ENCODE measurements at regions not wholly inside any gene's neighbourhood (a gene's known extent, or its start where the extent isn't known, plus 50 kb on each side); places are given as distances from the start of the nearest gene placed in this dataset.

DNA sequence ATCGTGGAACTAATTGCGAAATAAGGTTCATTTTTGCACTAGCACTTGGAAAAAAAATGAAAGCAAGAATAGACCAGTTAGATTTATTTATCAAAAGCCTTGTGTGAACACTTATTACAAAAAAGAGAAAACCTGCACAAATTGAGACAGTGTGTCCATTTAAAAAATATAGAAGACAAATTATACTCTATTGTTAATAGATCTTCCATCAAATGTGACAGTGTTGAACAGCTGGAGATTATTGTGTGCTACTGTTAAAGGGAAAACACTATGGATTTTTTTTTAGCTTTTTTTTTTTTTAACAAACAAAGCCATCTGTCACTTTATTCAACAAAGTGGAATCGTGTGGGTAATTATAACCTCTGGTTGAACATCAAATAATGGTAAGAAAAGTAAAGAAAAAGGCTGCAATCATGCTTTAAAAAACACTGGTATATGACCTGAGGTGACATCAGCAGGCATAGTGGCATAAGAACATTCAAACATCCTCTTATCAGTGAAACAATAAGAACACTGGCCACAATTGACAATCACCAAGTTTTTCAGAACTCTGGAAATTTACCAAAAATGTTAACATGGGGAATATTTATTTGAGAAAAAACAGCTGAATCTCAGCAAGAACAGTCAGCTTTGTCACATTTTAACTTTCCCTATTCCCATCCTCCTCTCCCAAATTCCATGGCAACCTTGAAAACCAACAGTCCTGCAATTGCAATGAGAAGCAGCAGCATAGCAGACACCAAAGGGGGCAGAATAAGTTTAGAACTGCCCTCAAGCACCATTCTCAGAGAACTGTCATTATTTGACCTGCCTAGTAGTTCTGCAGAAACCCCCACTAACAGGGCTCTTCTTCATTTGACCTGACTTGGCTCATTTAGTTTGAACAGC, 442.3 kb upstream of the MON1B start:
- TF ChIP-seq POLR2A (IDR thresholded peaks at IDR 0.05; ENCODE audit: low read depth, low read length) (no peak), POLR2AphosphoS5 (IDR thresholded peaks at IDR 0.05; ENCODE audit: low read depth, low read length) (no peak)
